Ecto neural progenitor cell (in vitro differentiated cells): ENCODE measurements at regions not wholly inside any gene's neighbourhood (a gene's known extent, or its start where the extent isn't known, plus 50 kb on each side); places are given as distances from the start of the nearest gene placed in this dataset.
"Not testable (repeated sequence)": the region's sequence is repeated elsewhere in the genome, so short reads cannot be mapped to it uniquely, and the experiment has no call there.

ENCODE experiments used
- DNase-seq: peaks from one replicate; pipeline ENCODE4 v3.0.0-alpha.2; 2018; ENCODE audit warnings: low spot score

DNA sequence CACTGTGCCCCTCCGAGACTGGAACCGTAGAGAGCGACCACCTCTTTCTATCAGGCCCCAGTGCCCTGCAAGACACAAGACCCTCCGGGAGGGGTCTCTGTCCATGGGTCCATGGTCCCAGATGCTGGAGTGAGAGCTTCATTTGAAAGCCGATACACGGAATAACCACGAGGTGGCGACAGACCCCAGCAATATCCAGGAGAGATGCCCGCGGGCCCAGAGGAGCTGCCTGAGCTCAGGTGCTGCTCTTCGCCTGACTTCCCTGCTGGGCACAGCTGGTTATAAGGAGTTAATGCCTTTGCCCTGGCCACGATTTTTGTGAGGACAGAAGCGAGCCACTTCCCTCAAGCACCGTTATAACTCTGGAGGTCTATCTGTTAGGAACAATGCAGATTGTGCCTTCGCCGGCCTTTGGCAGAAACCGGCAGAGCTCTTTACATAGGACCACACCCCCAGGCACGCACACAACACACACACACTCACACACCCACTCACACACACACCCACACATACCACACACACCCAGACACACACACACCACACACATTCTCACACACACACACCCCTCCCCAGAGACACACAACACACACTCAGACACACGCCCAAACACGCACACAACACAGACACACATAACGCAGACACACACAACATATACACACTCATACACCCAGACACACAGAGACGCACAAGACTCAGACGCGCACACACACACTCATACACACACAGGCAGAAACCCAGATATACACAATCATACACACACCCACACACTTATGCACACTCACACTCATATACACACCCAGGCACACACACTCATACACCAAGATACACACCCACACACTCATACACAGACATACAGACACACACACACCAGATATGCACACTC lies 436.4 kb downstream of the SOX9 start:
- peak; percentile 89 for DNase-seq

DNA sequence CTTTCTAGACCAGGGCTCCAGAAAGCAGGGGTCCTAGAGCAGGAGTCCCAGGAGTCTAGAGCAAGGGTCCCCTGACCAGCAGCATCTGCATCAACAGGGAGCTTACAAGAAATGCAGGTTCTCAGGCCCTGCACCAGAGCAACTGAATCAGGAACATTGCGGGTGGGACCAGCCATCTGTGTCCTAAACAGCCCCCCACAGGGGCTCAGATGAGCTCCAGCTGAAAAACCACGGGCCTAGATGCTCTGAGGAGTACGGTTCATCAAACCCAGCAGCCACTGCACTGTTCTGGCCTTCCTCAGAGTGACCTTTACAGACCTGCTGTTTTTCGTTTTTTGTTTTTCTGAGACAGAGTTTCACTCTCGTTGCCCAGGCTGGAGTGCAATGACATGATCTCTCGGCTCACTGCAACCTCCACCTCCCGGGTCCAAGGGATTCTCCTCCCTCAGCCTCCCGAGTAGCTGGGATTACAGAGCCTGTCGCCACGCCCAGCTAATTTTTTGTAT lies 438.2 kb downstream of the SOX9 start:
- DNase-seq: no peak

DNA sequence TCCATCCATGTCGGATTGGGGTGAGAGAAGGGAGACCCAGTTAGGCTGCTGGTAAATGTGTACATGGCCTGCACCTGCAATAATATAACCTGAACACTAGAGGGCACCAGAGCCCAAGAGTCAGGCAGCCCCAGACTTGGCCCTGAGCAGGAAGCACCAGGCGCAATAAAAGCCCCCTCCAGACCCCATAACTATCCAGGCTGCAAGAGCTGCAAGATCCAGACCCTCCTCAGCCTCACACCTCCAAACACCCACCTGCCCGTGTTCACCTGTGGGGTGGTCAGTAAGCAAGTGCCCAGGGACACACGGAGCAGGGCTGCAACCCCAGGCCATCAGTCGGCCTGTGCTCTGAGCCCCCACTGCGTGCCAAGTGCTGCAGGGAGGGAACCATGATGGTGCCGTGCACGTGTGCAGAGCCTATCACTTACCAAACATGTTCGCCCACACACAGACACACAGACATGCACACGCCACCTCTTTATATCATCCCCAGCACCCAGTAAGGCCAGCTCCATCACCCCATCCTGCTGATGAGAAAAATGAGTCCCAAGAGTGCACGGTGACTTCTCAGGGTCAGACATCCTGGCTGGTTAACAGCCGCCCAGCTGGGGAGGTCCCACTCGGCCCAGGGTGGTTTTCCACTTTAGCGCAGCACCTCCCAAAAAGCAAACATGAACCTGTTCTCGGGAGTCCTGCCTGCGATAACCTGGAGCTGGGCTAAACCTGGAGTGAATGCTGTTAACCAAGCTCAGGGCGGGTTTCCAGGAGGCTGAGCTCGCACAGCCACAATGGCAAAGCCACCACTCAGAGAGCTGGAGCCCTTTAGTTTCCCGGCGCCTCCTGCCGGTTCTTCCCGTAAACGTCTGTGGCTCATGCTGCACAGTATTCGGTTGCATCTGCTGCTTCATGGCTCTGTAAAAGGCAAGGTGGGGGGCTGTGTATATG lies 439.8 kb downstream of the SOX9 start:
- peak; percentile 77 for DNase-seq

DNA sequence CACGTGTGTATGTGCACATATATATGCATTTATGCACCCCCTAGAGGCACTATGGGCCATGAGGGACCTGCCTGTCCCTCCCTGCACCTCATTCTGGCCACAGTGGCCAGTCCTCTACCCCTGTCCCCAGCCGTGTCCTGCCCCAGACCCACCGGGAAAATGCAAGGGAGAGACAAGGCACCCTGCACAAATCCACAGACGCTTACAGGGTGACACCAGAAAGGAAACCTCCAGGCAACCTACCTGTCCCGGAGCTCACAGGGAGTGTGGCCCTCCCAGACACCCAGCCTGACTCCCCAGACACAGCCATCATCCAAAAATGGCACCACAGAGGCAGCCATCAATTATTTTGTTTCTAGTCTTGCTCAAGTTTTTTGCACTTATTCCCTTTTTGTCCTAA lies 440.4 kb downstream of the SOX9 start:
- no peak for DNase-seq

DNA sequence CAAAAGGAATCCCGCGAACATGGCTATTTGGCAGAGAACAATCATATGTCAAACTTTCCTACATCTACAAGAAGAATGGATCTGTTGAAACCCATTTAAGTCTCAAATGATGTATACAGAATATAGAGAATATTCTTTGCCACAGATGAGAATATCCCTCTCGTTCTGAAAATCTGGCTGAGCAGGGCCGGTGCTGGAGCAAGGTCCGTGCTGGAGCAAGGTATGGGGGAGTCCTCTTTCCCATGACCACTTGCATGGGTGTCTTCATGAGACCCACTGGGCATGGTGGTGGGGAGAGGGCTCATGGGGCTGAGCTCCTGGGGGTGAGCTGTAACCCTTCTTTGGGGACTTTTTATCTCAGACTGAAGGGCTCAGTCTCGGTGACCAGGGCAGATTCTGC lies 440.9 kb downstream of the SOX9 start:
- no peak for DNase-seq

DNA sequence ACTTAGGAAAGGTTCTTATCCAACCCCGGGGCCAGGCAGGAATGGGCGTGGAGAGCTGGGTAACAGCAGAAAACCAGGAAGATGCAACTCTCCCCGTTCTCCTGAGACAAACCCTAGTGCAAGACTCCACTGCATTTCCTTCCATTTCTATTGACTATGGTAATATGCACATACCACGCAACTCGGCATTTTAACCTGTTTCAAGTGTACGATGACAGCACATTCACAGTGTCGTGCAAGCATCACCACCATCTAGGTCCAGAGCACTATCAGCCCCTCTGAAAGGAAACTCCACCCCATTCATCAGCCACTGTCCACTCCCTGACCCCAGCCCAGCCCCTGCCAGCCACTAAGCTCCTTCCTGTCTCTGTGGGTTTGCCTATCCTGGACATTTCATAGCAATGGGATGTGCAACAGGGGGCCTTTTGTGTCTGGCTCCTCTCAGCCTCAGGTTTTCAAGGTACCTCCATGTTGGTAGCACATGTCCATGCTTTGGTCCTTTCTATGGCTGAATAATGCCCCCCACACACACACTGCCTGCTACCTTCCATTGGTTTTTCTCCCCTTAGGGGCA lies 441.9 kb downstream of the SOX9 start:
- no peak for DNase-seq

DNA sequence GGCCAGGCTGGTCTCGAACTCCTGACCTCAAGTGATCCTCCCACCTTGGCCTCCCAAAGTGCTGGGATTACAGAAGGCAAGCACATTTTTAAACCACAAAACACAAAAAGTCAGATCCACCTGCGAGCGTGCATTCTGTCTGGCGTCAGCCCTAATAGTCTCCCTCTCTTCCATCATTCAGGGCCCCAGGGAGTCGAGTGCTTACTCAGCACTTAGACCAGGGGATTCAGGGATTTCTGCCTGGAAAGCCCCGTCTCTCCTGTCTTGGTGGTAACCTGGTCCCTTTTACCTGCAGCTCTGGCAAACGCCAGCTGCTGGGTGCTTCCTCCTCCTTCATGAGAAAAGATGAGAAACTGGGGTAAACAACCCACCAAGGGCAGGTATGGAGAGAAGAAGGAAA lies 443.1 kb downstream of the SOX9 start:
- no peak for DNase-seq

DNA sequence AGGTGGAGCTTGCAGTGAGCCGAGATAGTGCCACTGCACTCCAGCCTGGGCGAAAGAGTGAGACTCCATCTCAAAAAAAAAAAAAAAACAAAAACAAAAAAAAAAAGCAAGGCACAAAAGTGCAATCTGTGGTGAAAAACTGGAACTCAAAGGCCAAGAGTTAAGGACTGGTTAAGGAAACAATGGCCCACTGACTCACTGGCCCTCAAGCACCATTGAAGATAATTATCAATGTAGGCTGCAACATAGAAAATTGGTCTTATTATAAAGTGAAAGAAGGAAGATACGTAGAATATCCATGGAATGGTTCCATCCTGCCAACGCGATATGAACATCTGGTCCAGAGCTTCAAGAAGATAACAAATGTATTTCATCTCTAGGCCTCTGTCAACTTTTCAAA lies 444.2 kb downstream of the SOX9 start:
- no peak for DNase-seq

DNA sequence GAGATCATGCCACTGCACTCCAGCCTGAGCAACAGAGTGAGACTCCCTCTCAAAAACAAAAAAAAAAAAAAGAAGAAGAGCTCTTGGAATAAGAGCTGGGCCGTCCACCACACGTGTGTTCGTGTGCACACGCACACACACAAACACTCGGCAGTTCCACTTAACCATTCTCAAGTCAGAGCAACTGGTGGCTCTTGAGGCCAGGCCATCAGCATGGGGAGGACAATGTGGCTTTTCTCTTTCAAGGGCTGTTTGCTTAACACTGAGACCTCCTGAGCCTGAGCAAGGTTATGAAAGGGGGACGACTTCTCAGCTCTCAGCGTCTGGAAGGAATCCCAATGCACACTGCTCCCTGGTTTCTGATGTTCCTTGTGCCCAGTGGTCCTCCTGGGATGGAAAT lies 444.9 kb downstream of the SOX9 start:
- no peak for DNase-seq

DNA sequence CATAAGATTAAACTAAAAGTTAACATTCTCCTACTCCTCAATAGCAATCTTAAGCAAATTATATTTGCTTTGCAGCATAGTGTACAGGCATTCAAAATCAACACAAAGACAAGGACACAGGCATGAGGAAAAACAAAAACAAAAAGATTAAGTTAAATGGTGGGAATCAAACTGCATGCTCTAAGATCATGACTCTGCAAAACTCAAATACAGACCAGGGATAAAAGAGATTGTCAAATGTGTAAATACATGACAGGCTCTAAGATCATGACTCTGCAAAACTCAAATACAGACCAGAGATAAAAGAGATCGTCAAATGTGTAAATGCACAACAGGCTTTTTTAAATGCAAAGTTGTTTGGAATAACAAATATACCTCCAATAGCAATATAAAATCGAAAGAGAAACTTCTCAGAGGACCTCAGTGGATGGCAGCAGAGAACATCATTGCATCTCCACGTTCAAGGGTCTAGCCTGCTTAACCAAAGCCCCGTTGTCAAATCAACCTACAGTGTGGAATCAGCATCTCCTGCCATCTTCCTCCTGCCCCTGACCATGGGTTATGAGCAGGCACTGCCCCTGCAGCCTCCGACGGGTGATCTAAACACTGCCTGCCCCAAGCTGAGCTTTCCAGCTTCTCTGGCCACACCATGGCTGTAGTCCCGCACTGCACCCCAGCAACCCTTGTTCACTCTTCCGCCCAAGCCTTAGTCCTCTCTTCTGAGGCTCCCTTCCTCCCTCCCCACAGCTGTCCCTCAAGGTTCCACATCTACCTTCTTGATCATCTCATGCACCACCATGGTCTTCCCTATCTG lies 446.1 kb downstream of the SOX9 start:
- DNase-seq: no peak

DNA sequence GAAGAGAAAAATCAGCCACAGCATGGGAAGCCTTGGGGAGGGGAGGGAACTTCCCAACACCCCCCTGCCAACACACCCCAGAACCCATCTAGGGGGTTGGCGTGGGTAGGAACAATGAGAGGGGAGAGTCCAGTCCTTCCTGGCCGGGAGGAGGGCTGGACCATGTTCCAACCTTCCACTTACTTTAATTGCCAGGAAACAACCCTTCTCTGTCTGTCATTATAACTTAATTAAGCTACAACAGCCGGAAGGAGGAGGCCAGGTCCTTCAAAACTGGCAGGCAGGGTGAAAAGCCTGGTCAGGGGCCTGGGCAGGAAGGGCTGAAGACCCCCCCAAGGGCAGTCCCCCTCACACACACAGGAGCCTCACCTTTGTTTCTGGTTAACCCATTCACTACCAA lies 447.0 kb downstream of the SOX9 start:
- DNase-seq: no peak

DNA sequence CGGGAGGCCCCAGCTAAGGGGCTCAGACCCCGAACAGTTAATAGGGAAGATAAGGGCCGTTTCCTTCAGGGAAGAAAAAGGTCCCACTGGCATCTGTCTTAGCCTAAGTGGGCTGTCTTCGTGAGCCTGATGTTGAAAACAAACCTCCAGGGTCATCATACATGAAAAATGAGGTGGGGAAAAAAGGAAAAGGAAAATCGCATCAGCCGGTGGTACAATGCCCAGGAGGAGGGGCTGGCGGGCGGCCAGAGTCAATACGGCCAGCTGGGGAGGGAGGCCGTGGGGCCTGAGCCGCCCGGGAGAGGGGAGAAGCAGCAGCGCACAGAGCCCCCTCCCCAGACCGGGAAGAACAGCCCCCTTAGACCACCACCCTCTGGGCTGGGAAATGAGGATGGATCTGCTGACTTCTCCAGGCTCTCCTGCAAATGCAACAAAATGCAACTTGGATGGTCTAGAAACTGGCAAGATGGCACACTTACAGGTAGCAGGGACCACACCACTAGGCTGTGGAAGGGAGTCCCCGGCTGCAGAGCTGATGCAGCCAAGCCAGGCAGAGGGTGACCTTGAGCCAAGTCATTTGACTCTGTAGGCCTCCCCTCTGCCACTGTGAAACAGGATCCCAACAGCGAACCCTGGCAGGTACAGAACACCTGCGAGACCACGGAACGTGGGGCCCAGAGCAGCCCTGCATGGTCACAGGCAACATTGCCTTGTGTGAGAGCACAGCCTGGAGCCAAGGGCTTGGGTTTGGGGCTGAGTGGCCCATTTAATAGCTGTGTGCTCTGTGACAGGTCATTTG lies 448.5 kb downstream of the SOX9 start:
- DNase-seq: no peak

DNA sequence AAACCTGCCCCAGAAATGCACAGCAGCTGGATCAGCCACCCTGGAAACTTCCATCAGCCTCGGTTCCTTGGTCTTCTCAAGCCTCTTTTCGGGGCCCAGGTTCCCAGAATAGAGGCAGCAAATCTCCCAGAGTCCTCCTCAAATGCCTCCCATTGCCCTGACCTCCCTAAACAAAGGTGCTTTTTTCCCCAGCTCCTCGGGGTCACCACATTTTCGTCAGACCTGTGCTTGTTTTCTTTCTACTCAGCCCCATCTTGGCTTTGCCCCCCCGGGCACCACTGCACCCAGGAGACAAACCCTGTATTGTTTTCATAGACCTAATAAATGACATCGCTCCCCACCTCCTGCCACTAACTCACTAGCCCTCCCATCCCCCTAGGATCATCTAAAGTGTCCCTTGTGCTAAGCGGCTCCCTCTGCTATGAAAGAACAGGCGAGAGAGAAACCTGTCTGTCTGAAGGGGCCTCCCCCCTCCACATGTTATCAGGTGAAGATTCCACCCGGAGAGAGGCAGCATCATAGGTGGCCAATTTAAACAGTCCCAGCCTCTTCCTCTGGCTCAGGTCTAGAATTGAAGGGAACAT lies 451.1 kb downstream of the SOX9 start:
- no peak for DNase-seq

DNA sequence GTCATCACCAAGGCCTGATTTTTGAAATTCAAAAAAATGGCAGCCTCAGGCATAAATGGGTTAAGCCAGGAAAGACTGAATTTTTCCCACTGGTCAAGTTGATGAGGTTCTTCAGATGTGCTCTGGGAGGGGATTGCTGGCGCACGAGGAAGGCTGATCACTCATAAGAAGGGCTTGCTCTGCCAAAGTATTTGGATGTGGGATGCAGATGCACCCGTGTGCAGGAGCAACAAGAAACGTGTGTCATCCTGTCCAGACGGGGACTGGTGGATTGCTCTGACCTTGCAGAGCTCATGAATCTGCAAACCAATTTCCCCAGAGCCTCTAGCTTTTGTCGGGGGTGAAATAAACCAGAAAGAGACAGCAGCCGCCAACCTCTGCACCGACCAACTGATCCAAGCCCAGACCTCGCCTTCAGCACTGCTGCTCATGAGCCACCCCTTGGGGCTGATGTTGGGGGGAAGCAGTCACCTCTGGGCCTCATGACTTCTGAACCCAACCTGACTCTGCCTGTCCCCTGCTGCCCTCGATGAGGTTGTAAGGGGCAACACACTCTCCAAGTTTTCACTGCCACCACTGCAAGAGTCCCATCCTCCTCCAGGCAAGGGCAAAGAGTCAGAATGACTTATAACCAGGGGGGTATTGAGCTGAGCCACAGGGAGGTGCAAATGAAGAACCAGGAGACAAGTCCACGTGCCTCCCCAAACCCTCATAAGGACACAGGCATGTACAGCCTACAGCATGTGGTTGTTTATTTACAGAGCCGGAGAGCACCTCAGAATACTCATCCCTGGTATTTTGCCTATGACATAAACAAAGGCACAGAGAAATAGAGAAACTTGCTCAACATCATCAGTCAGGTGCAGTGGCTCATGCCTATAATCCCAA lies 452.0 kb downstream of the SOX9 start:
- DNase-seq: no peak

DNA sequence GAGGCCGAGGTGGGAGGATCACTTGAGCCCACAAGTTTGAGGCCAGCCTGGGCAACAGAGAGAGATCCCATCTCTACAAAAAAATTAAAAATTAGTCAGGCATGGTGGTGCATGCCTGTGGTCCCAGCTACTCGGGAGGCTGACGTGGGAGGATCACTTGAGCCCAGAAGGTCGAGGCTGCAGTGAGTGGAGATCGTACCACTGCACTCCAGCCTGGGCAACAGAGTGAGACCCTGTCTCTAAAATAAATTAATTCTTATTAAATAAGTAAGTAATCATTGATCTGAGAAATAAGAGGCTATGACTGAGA lies 452.6 kb downstream of the SOX9 start:
- not testable (repeated sequence) for DNase-seq

DNA sequence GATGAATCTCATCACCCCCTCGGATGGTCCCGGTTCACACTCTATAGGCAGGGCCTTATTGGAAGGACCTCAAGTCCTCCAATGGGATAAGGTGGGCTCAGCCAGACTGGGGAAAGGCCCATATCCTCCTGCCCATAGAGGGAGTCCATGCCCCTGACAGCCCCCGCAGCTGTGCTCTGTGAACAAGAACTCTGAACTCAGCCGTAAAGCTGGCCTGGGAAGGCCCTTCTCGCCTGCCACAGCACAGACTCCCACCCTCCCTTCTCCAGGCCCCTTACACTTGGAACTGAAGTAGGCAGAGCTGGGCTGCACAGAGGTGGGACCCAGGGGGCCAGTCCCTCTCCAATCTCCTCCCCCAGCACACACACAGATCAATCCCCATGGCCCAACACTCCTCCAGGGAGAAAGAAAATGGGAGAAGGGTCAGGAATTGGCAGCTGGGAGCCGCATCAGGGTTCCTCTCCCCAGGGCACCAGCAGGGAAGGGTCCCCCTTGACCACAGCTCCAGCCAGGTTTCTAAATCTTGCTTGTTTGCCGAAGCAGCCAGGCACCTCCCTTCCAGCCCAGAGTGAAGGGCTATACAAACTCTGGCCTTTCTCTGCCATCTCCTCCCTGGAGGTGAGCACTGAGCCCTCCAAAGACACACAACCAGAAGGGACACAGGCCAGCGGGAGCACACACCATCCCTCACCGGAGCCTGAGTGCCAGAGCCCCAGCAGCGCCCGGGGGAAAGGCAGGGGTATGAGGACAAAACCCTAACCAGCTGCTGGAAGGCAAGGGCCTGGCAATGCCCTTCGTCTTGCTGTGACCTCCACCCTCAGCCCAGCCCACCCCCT lies 454.1 kb downstream of the SOX9 start:
- no peak for DNase-seq

DNA sequence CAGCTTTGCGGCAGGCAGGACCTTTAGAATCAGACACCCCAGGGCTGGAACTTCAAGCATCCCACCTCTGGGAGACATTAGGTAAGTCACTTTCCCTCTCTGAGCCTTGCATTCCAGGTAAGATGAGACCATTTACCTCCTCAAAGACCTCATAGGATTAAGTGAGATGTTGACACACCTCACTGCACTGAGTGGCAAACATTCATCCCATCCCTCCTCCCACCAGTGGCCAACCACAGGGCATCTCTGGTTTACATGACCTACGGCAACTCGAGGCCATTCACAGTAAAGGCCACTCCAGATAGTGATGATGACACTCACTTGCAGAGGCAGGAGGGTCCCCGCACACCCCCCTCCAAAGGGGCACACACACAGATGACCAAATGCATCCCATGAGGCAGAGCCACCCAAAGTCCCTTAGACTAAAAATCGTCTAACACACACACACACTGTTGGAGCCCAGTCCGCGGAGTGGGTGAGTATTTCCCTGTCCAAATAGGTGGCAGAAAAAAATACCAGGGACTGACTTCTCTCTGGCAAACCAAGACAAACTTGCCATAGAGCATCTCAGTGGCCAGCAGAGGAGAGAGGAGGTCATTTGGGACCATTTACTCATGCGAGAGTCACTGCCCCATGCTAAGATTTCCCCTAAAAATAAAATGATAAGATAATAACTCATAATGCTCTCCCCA lies 454.9 kb downstream of the SOX9 start:
- no peak for DNase-seq

DNA sequence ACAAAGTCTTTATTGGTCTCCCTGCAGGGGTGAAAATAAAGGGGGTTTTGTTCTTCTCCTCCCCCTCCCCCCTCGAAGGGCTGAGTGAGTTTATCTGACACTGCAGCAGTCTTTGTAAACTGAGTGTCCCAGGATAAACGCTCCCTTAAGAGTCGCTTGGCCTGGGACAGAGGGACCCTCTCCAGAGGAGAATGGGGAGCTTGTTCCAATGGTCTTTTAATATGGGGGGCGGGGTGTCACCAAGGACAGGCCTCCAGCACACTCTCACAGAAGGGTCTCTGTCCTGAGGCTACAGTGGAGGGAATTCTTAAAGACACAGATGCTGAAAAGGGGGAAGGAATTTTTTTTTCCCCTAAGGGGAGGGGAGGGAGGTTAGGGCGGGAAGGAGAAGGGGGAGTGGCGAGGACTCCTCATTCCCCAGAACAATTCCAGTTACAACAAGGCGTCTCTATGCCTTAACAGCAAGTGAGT lies 455.5 kb downstream of the SOX9 start:
- peak; percentile 73 for DNase-seq
